Tibial nerve (tissue), 4 donors: ENCODE measurements at regions not wholly inside any gene's neighbourhood (a gene's known extent, or its start where the extent isn't known, plus 50 kb on each side); places are given as distances from the start of the nearest gene placed in this dataset.
A peak's percentile ranks its signal among the peaks of the same experiment; 100 is the strongest.

Experiments
- DNase-seq, 2 donors: peaks; one replicate each; pipeline ENCODE4 v3.0.0-alpha.2; 2019; ENCODE audit warnings: low spot score in 2 of 2
- H3K27ac ChIP-seq, 4 donors: fragments of 200-600 bp; sonication (generic) in 3 of 4; one replicate each; pipeline ENCODE4 v1.5.1; 2017 to 2019; ENCODE audit warnings: mild to moderate bottlenecking in 1 of 4
- H3K27me3 ChIP-seq, 2 donors: fragments of 200-600 bp; sonication (generic) in 1 of 2; one replicate each; pipeline versions ENCODE4 v1.5.1 to v1.6.0; 2017 to 2019
- H3K36me3 ChIP-seq, 3 donors: fragments of 200-600 bp; sonication (generic); one replicate each; pipeline ENCODE4 v1.5.1; 2018 to 2019
- H3K4me1 ChIP-seq, 4 donors: fragments of 200-600 bp; sonication (generic) in 3 of 4; one replicate each; pipeline ENCODE4 v1.5.1; 2017 to 2019
- H3K4me3 ChIP-seq, 4 donors: fragments of 200-600 bp; sonication (generic) in 3 of 4; one replicate each; pipeline ENCODE4 v1.5.1; 2017 to 2019; ENCODE audit warnings: mild to moderate bottlenecking in 1 of 4, moderate library complexity in 1 of 4
- H3K9me3 ChIP-seq, 4 donors: fragments of 200-600 bp; sonication (generic) in 3 of 4; one replicate each; pipeline ENCODE4 v1.5.1; 2017 to 2019
- CTCF ChIP-seq, 5 experiments: fragments of 200-600 bp in 3 of 5; fragments of 450-650 bp in 2 of 5; sonication (generic) in 3 of 5; IDR thresholded peaks; one replicate each; pipeline ENCODE4 v1.5.1; 2016 to 2019; ENCODE audit warnings: antibody characterized with exemption in 5 of 5, mild to moderate bottlenecking in 3 of 5, moderate library complexity in 2 of 5
- EP300 ChIP-seq, 2 donors: sonication (generic); formaldehyde crosslinking; IDR thresholded peaks; one replicate each; pipeline ENCODE4 v1.6.1; 2017; ENCODE audit warnings: antibody characterized with exemption in 2 of 2, mild to moderate bottlenecking in 1 of 2
- POLR2A ChIP-seq, 2 donors: fragments of 450-650 bp; IDR thresholded peaks; one replicate each; pipeline ENCODE4 v1.6.1; 2017; ENCODE audit warnings: antibody characterized with exemption in 2 of 2, mild to moderate bottlenecking in 2 of 2, moderate library complexity in 2 of 2
- WGBS, 2 donors: methylation state at CpG; one replicate each; pipeline ENCODE4 v1.1.5; 2018; 5-methylcytosine and 5-hydroxymethylcytosine counted together

- H3K9me3 ChIP-seq: no peaks in the 10 kb centered on the region
- H3K4me3 ChIP-seq: no peak overlapping the region
- no peaks in the 10 kb centered on the region for H3K27me3 ChIP-seq
- TF ChIP-seq CTCF (IDR thresholded peaks at IDR 0.05): no peak
- TF ChIP-seq POLR2A (IDR thresholded peaks at IDR 0.05): no peak
- no peak for TF ChIP-seq EP300 (IDR thresholded peaks at IDR 0.05)
- H3K4me1 ChIP-seq: no peaks in the 10 kb centered on the region
- no peak overlapping the region for H3K27ac ChIP-seq
- DNase-seq: no peak
- H3K36me3 ChIP-seq: no peaks in the 10 kb centered on the region
- WGBS, 2 donors: 33 to 41% methylated on average over 5 of the region's 5 CpGs
These were observed 1990.5 kb downstream of the MAT2B start for GRCh38 chr5:165495829-165496380.

GRCh38 chr5:165497707-165498106 lies 1992.3 kb downstream of the MAT2B start:
- H3K27me3 ChIP-seq: no peaks in the 10 kb centered on the region
- TF ChIP-seq CTCF (IDR thresholded peaks at IDR 0.05): peak in 2 of 5 experiments; percentile 12 to 17
- TF ChIP-seq POLR2A (IDR thresholded peaks at IDR 0.05): no peak
- no peak for TF ChIP-seq EP300 (IDR thresholded peaks at IDR 0.05)
- no peaks in the 10 kb centered on the region for H3K4me1 ChIP-seq
- DNase-seq: peak in 1 of 2 donors; percentile 5
- 36 to 39% methylated on average over 5 of the region's 5 CpGs for WGBS, 2 donors
- no peaks in the 10 kb centered on the region for H3K36me3 ChIP-seq
- H3K9me3 ChIP-seq: no peaks in the 10 kb centered on the region
- H3K27ac ChIP-seq: no peak overlapping the region
- no peak overlapping the region for H3K4me3 ChIP-seq

- Histone ChIP-seq H3K27me3 (no peaks in the 10 kb centered on the region), H3K9me3 (peaks cover 0 to 13% (median 2%) of the 10 kb centered on the region in 4 donors), H3K36me3 (no peaks in the 10 kb centered on the region), H3K4me3 (peak overlapping the region in 1 of 4 donors; percentile 24), H3K4me1 (no peaks in the 10 kb centered on the region), H3K27ac (no peak overlapping the region)
- TF ChIP-seq CTCF (IDR thresholded peaks at IDR 0.05) (no peak), EP300 (IDR thresholded peaks at IDR 0.05) (no peak), POLR2A (IDR thresholded peaks at IDR 0.05) (no peak)
- no peak for DNase-seq
- WGBS, 2 donors: 68 to 70% methylated on average over 11 of the region's 11 CpGs
These were observed 1997.7 kb downstream of the MAT2B start for GRCh38 chr5:165502893-165503691.

- peaks cover 0 to 17% (median 2%) of the 10 kb centered on the region in 4 donors for H3K9me3 ChIP-seq
- no peaks in the 10 kb centered on the region for H3K4me1 ChIP-seq
- no peak overlapping the region for H3K4me3 ChIP-seq
- H3K27ac ChIP-seq: no peak overlapping the region
- no peak for DNase-seq
- 46 to 51% methylated on average over 1 of the region's 1 CpG for WGBS, 2 donors
- H3K36me3 ChIP-seq: no peaks in the 10 kb centered on the region
- H3K27me3 ChIP-seq: no peaks in the 10 kb centered on the region
- TF ChIP-seq EP300 (IDR thresholded peaks at IDR 0.05) (no peak), CTCF (IDR thresholded peaks at IDR 0.05) (no peak), POLR2A (IDR thresholded peaks at IDR 0.05) (no peak)
These were observed 1999.3 kb downstream of the MAT2B start for GRCh38 chr5:165504674-165505073.

GRCh38 chr5:165508286-165508685 lies 2002.9 kb downstream of the MAT2B start:
- 86 to 90% methylated on average over 1 of the region's 1 CpG for WGBS, 2 donors
- Histone ChIP-seq H3K4me3 (no peak overlapping the region), H3K36me3 (no peaks in the 10 kb centered on the region), H3K27me3 (no peaks in the 10 kb centered on the region), H3K9me3 (peaks cover 0 to 17% (median 2%) of the 10 kb centered on the region in 4 donors), H3K27ac (no peak overlapping the region), H3K4me1 (no peaks in the 10 kb centered on the region)
- TF ChIP-seq EP300 (IDR thresholded peaks at IDR 0.05) (no peak), CTCF (IDR thresholded peaks at IDR 0.05) (no peak), POLR2A (IDR thresholded peaks at IDR 0.05) (no peak)
- DNase-seq: no peak
